ENCODE measurements at regions not wholly inside any gene's neighbourhood (a gene's known extent, or its start where the extent isn't known, plus 50 kb on each side); places are given as distances from the start of the nearest gene placed in this dataset.

DNA sequence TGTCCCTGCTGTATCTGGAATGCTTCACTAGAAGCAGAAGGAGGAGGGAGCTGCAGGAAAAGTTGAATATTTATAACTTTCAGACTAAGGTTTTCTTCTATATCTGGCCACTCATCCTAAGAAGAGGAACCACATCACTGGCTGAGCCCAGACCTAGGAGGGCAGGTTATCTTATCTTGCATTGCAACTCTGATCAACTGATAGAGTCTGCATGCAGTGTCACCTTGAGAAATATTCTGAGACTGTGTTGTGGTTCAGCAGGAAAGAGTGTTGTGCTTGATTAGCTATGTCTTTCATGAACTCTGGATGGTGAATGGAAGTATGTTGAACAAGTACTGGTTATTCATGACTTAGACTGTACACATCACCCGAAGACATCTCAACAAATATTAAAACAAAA, 460.0 kb downstream of the TOX3 start:
- no CpG with 5 or more reads among the region's 1 CpG for WGBS (ENCODE audit: insufficient coverage)

DNA sequence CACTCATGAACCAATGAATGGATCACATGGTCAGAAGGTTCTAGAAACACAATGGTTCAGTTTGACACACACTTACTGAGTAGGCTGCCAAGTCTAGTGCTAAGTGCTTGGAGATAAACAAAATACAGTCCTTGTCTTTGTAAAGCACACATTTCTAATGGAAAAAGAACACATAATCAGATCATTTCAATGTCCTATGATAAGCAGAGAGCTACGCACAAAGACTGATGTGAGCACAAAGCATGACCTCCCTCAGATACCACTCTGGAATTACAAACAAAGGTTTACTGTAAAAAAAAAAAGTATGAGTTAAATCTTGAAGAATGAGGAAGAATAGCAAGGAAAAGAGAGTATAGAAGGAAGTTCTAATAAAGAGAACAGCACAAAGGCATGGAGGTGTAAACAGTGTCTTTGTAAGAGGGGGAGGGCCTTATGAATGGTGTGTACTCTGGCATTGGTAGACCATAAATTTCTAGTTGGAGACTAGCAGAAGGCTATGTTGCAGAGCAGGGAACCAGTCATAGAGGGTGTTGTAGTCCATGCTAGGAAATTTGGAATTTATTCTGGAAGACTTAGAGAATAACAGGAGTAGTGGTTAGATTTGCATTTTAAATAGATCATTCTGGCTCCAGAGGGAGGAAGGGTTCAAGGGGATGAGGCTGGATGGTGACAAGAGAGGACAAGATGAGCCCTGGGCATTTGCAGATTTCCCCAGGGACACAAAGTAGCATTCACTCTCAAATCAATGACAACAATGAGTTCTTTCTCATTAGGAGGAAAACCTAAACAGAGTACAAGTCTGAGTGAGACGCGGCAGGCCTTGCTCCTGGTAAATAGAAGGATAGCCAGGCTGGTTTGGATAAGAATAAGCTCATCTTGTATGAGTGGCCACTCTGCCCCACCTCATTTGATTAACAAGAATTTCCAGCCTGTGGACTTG, 468.0 kb downstream of the TOX3 start:
- WGBS (ENCODE audit: insufficient coverage) = no CpG with 5 or more reads among the region's 3 CpGs
- DNase-seq = no peak
- Histone ChIP-seq H3K4me3 (ENCODE audit: low read length) (no peak overlapping the region), H3K4me1 (ENCODE audit: control insufficient read depth, insufficient read depth, low read length) (no peaks in the 10 kb centered on the region), H3K27me3 (ENCODE audit: control insufficient read depth, insufficient read depth, low read length) (no peaks in the 10 kb centered on the region), H3K9me3 (replicated peaks; ENCODE audit: control insufficient read depth, low read depth, low read length) (no peaks in the 10 kb centered on the region), H3K27ac (ENCODE audit: low read length) (no peak overlapping the region), H3K36me3 (ENCODE audit: control insufficient read depth, insufficient read depth, low read length) (no peaks in the 10 kb centered on the region)

More for the DNA sequence above, 460.0 kb downstream of the TOX3 start:
- Histone ChIP-seq H3K4me1 (ENCODE audit: control insufficient read depth, insufficient read depth, low read length) (no peaks in the 10 kb centered on the region), H3K27ac (ENCODE audit: low read length) (no peak overlapping the region), H3K4me3 (ENCODE audit: low read length) (no peak overlapping the region), H3K27me3 (ENCODE audit: control insufficient read depth, insufficient read depth, low read length) (no peaks in the 10 kb centered on the region), H3K36me3 (ENCODE audit: control insufficient read depth, insufficient read depth, low read length) (no peaks in the 10 kb centered on the region), H3K9me3 (replicated peaks; ENCODE audit: control insufficient read depth, low read depth, low read length) (no peaks in the 10 kb centered on the region)
- no peak for DNase-seq

DNA sequence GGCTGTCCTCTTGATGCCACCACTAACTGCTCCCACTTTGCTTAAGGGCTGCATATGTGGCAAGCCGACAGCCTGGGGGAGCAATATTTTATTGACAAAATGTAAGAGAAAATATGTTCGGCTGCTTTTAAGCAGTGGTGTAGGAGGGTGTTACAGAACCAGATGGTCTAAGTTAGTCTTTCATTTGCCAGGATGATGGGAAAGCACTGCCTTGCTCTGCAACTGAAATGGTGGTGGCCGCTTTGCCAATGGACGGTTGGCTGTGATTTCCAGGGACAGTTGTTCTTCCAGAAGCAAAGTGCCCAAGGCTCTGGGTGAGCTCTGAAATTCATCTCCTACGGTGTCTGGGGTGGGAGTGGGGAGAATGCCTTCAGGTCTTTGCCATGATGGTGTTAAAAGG, 469.3 kb downstream of the TOX3 start:
- Histone ChIP-seq H3K27me3 (ENCODE audit: control insufficient read depth, insufficient read depth, low read length) (no peaks in the 10 kb centered on the region), H3K4me1 (ENCODE audit: control insufficient read depth, insufficient read depth, low read length) (no peaks in the 10 kb centered on the region), H3K27ac (ENCODE audit: low read length) (no peak overlapping the region), H3K4me3 (ENCODE audit: low read length) (no peak overlapping the region), H3K9me3 (replicated peaks; ENCODE audit: control insufficient read depth, low read depth, low read length) (no peaks in the 10 kb centered on the region), H3K36me3 (ENCODE audit: control insufficient read depth, insufficient read depth, low read length) (no peaks in the 10 kb centered on the region)
- WGBS (ENCODE audit: insufficient coverage) = 67% methylated on average over 1 of the region's 5 CpGs
- no peak for DNase-seq

DNA sequence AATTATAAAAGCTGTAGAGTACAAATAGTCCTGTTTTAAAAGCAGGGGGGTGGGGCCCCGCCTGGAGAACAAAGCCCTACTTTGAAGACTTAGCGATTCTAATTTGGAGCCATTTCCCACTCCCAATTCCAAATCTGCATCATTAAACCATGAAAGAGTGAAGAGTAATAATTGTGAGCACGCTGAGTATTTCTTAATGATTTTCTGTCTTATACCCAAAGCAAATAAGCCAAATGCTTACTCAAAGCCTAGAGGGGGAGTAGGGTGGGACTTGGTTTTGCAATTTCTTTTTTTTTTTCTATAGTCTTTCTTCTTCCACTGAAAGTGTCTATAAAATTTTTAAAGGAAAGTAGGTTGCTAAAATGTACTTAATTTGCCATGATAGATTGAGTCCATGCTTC, 470.1 kb downstream of the TOX3 start:
- H3K27ac ChIP-seq (ENCODE audit: low read length) = no peak overlapping the region
- DNase-seq = no peak
- no peak overlapping the region for H3K4me3 ChIP-seq (ENCODE audit: low read length)
- no peaks in the 10 kb centered on the region for H3K4me1 ChIP-seq (ENCODE audit: control insufficient read depth, insufficient read depth, low read length)
- no CpG with 5 or more reads among the region's 3 CpGs for WGBS (ENCODE audit: insufficient coverage)
- H3K36me3 ChIP-seq (ENCODE audit: control insufficient read depth, insufficient read depth, low read length) = no peaks in the 10 kb centered on the region
- H3K27me3 ChIP-seq (ENCODE audit: control insufficient read depth, insufficient read depth, low read length) = no peaks in the 10 kb centered on the region
- no peaks in the 10 kb centered on the region for H3K9me3 ChIP-seq (replicated peaks; ENCODE audit: control insufficient read depth, low read depth, low read length)

DNA sequence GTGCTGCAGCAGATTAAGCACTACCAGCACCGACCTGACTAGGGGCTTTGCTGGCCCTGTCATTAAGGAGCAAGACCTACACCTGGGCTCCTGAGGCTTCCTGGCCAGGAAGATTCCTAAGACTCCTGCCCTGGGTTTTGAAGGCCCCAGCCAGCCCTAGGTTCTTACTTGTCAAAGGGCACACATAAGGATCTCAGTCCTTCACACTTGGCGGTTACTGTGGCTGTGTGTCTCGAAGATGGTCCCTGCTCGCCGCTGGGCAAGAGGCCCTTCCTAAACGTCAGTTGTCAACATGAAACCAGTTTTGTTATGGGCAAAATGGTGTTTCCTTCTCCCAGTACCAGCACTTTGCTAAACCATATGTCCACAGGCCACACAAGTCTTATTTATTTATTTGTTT, 470.6 kb downstream of the TOX3 start:
- DNase-seq = no peak
- Histone ChIP-seq H3K27ac (ENCODE audit: low read length) (no peak overlapping the region), H3K4me3 (ENCODE audit: low read length) (no peak overlapping the region), H3K36me3 (ENCODE audit: control insufficient read depth, insufficient read depth, low read length) (no peaks in the 10 kb centered on the region), H3K27me3 (ENCODE audit: control insufficient read depth, insufficient read depth, low read length) (no peaks in the 10 kb centered on the region), H3K4me1 (ENCODE audit: control insufficient read depth, insufficient read depth, low read length) (no peaks in the 10 kb centered on the region), H3K9me3 (replicated peaks; ENCODE audit: control insufficient read depth, low read depth, low read length) (no peaks in the 10 kb centered on the region)
- WGBS (ENCODE audit: insufficient coverage) = 98% methylated on average over 5 of the region's 6 CpGs

DNA sequence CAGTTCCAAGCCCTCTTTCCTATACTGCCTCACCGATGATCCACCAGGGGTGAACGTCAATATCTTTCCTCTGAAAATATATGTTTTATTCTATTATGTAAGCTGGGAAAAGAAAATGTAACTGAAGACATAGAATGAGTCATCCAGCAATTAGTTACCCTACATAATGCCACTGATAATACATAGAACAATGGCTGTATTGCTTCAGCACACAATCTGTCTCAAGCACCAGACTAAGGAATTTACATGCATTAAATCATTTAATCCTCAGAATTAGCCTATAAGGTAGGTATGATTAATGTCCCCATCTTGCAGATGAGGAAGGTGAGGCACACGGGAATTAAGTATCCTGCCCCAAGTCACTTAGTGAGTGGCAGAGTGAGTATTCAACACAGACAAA, 472.8 kb downstream of the TOX3 start:
- peaks cover 2% of the 10 kb centered on the region for H3K4me1 ChIP-seq (ENCODE audit: control insufficient read depth, insufficient read depth, low read length)
- H3K9me3 ChIP-seq (replicated peaks; ENCODE audit: control insufficient read depth, low read depth, low read length) = no peaks in the 10 kb centered on the region
- no peaks in the 10 kb centered on the region for H3K36me3 ChIP-seq (ENCODE audit: control insufficient read depth, insufficient read depth, low read length)
- H3K27me3 ChIP-seq (ENCODE audit: control insufficient read depth, insufficient read depth, low read length) = no peaks in the 10 kb centered on the region
- H3K4me3 ChIP-seq (ENCODE audit: low read length) = no peak overlapping the region
- no CpG with 5 or more reads among the region's 3 CpGs for WGBS (ENCODE audit: insufficient coverage)
- H3K27ac ChIP-seq (ENCODE audit: low read length) = no peak overlapping the region
- no peak for DNase-seq

DNA sequence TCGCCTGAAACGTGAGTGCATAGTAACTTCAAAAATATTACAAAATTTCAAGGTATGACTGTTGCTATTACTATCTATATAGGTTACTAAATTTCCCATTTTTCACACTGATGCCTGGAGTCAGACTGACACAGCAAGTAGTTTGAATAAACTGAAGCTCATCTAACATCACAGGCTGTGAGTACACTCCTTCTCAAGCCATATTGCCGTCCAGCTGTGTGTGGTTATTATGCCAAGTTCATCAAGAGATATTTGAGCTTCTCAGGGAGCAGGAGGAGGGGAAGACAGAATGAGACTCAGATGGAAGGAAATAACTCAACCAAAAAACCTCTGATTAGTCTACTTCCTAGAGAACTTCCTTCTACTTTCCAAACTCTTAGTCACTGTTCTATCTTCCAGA, 473.9 kb downstream of the TOX3 start:
- H3K27me3 ChIP-seq (ENCODE audit: control insufficient read depth, insufficient read depth, low read length) = no peaks in the 10 kb centered on the region
- WGBS (ENCODE audit: insufficient coverage) = no CpG with 5 or more reads among the region's 3 CpGs
- peak; percentile 77 for DNase-seq
- no peak overlapping the region for H3K4me3 ChIP-seq (ENCODE audit: low read length)
- H3K9me3 ChIP-seq (replicated peaks; ENCODE audit: control insufficient read depth, low read depth, low read length) = no peaks in the 10 kb centered on the region
- H3K4me1 ChIP-seq (ENCODE audit: control insufficient read depth, insufficient read depth, low read length) = peaks cover 2% of the 10 kb centered on the region
- no peaks in the 10 kb centered on the region for H3K36me3 ChIP-seq (ENCODE audit: control insufficient read depth, insufficient read depth, low read length)
- no peak overlapping the region for H3K27ac ChIP-seq (ENCODE audit: low read length)

DNA sequence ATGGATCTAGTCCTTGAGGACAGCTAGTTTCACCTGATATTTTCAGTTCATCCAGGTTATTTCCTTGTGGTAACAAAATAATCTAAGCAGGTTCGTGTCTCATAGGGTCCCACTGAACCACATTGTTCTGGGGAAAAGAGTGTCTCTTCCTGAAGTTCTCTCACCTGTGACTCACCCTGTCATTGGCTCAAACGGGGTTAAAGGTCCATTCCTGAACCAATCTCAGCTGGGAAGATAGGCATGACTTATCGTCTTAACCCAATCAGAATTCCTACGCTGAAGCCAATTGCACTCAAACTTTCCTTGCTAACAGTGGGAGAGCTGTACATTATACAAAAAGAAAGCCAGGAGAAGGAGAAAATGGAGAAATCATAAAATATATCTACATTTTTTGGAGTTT, 475.8 kb downstream of the TOX3 start:
- Histone ChIP-seq H3K9me3 (replicated peaks; ENCODE audit: control insufficient read depth, low read depth, low read length) (no peaks in the 10 kb centered on the region), H3K27ac (ENCODE audit: low read length) (no peak overlapping the region), H3K36me3 (ENCODE audit: control insufficient read depth, insufficient read depth, low read length) (no peaks in the 10 kb centered on the region), H3K27me3 (ENCODE audit: control insufficient read depth, insufficient read depth, low read length) (no peaks in the 10 kb centered on the region), H3K4me1 (ENCODE audit: control insufficient read depth, insufficient read depth, low read length) (peaks cover 2% of the 10 kb centered on the region), H3K4me3 (ENCODE audit: low read length) (no peak overlapping the region)
- WGBS (ENCODE audit: insufficient coverage) = 89% methylated on average over 1 of the region's 4 CpGs
- DNase-seq = no peak

DNA sequence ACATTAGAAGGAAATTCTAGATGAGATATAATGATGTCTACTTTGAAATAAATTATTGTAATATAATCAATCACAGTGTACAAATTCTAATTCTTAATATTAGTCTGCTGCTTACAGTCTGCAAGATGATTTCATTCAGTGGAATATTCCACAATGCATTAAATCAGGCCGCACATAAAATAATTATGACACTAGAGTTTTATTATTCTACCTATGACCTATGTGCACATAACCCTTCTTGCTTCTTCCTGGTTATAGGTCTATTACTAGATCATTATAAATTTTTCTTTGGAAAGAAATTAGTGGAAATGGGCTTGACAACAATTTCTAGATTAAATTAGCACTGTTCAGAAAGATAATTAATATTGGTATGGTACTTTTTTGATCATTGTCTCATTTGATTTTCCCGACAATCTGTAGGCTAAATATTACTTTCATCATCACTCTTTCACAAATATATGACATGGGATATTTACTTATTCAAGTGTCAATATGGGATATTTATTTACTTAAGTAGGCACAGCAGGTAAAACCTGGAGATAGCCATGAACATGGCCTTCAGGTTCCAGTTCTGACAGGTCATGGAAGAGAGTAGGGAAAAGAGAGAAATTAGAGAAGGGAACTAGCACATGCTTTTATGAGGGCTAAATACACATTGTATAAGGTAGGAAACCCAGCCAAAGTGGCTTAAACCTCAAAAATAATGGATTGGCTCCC, 476.4 kb downstream of the TOX3 start:
- Histone ChIP-seq H3K36me3 (ENCODE audit: control insufficient read depth, insufficient read depth, low read length) (no peaks in the 10 kb centered on the region), H3K27me3 (ENCODE audit: control insufficient read depth, insufficient read depth, low read length) (no peaks in the 10 kb centered on the region), H3K4me3 (ENCODE audit: low read length) (no peak overlapping the region), H3K4me1 (ENCODE audit: control insufficient read depth, insufficient read depth, low read length) (peaks cover 2% of the 10 kb centered on the region), H3K27ac (ENCODE audit: low read length) (no peak overlapping the region), H3K9me3 (replicated peaks; ENCODE audit: control insufficient read depth, low read depth, low read length) (no peaks in the 10 kb centered on the region)
- no peak for DNase-seq
- WGBS (ENCODE audit: insufficient coverage) = no CpG with 5 or more reads among the region's 2 CpGs

DNA sequence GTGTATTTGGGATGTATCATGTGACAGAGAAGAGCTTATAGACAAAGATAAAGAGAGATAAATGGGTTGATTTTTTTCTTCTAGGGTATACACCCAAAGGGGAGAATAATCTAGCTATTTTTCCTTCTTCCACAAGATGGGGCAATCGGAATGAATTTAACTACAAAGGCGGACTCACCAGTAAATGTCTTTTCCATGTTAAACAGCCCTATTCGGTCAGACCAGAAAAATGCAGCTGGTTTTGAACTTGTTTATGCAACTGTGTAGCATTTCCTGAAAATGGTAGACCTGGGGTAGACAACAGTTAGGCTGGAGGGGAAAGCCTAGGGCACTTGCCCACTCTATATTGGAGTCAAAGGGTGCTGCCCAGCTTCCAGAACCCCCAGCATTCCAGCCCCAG, 477.1 kb downstream of the TOX3 start:
- Histone ChIP-seq H3K36me3 (ENCODE audit: control insufficient read depth, insufficient read depth, low read length) (no peaks in the 10 kb centered on the region), H3K4me3 (ENCODE audit: low read length) (no peak overlapping the region), H3K27me3 (ENCODE audit: control insufficient read depth, insufficient read depth, low read length) (no peaks in the 10 kb centered on the region), H3K27ac (ENCODE audit: low read length) (no peak overlapping the region), H3K4me1 (ENCODE audit: control insufficient read depth, insufficient read depth, low read length) (peaks cover 2% of the 10 kb centered on the region), H3K9me3 (replicated peaks; ENCODE audit: control insufficient read depth, low read depth, low read length) (no peaks in the 10 kb centered on the region)
- WGBS (ENCODE audit: insufficient coverage) = no CpG with 5 or more reads among the region's 3 CpGs
- peak; percentile 73 for DNase-seq
